Choroid plexus epithelial cell (primary cell): ENCODE measurements at regions not wholly inside any gene's neighbourhood (a gene's known extent, or its start where the extent isn't known, plus 50 kb on each side); places are given as distances from the start of the nearest gene placed in this dataset.

Source experiments
- DNase-seq: peaks from one replicate; pipeline ENCODE4 v3.0.0-alpha.2; 2010; ENCODE audit warnings: low read depth
- H3K4me3 ChIP-seq: 2 replicates; pipeline ENCODE4 v1.5.1; 2011; ENCODE audit warnings: low read depth, mild to moderate bottlenecking, control low read depth, low read length, moderate library complexity
- TF ChIP-seq, protein P1 (sequence below): conservative IDR thresholded peaks from 2 replicates; pipeline ENCODE4 v1.5.1; 2011; ENCODE audit warnings: low read depth, mild to moderate bottlenecking, control low read depth, inconsistent platforms, low read length, moderate library complexity

DNA sequence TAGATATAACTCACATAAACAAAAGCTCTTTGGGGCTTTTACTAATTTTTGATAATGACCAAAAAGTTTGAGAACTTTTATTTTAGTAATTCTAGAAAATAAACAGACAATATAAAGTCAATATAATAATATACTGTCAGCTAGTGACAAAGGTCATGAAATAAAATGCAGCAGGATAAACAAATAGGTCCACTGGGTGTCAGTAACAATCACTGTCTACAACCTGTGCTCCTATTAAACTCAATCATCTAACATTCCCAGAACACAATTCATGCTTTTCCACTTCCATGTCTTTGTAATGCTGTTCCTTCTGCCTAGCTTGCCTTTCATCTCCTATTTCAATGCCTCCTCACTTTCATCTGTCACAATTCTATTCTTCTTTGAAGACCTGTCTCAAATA is 186.1 kb downstream of the GIPC2 start:
- no peak for DNase-seq
- TF ChIP-seq, protein P1, sequence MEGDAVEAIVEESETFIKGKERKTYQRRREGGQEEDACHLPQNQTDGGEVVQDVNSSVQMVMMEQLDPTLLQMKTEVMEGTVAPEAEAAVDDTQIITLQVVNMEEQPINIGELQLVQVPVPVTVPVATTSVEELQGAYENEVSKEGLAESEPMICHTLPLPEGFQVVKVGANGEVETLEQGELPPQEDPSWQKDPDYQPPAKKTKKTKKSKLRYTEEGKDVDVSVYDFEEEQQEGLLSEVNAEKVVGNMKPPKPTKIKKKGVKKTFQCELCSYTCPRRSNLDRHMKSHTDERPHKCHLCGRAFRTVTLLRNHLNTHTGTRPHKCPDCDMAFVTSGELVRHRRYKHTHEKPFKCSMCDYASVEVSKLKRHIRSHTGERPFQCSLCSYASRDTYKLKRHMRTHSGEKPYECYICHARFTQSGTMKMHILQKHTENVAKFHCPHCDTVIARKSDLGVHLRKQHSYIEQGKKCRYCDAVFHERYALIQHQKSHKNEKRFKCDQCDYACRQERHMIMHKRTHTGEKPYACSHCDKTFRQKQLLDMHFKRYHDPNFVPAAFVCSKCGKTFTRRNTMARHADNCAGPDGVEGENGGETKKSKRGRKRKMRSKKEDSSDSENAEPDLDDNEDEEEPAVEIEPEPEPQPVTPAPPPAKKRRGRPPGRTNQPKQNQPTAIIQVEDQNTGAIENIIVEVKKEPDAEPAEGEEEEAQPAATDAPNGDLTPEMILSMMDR, result no peak
- H3K4me3 ChIP-seq, result no peak overlapping the region

- no peak overlapping the region for H3K4me3 ChIP-seq
- TF ChIP-seq, protein P1, result no peak
- DNase-seq, result no peak
Measured at GRCh38 chr1:78232630-78233029, 186.9 kb downstream of the GIPC2 start.

DNA sequence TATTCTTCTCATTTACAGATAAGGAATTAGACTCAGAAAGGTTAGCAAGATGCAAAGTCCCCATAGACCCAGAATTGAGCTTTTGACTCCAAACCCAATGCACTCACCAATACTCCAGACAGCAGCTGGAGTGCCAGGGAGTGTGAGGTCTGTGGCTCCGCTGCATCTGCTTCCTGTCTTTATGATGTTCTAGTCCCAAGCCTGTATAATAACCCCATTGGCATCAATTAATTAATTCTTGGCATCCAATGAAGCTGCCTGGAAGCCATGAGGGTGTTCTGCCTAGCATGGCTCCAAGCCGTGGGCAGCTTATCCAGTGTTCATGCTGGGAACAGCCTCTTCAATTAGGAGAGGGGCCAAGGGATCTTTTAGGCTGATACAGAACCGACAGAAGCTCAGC is 188.7 kb downstream of the GIPC2 start:
- H3K4me3 ChIP-seq, result no peak overlapping the region
- no peak for DNase-seq
- TF ChIP-seq, protein P1, result no peak

DNA sequence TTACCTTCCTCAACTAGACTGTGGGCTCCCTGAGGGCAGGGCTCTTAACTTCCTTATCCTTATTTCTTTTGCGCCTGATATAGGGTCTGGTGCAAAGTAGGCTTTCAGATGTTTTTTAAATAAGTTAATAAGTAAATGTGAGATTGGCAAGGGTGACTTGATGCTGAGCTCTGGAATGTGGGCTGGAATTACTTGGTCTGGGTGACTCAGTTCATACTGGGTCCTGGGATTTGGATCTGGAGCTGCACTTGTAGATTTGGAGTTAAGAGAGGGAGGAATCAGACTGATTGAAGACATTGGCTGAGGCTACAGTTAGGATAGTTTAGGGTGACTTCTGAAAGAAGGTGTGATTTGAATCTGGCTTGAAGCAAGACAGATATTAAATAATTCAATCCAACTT is 190.9 kb downstream of the GIPC2 start:
- TF ChIP-seq, protein P1, result no peak
- DNase-seq, result no peak

DNA sequence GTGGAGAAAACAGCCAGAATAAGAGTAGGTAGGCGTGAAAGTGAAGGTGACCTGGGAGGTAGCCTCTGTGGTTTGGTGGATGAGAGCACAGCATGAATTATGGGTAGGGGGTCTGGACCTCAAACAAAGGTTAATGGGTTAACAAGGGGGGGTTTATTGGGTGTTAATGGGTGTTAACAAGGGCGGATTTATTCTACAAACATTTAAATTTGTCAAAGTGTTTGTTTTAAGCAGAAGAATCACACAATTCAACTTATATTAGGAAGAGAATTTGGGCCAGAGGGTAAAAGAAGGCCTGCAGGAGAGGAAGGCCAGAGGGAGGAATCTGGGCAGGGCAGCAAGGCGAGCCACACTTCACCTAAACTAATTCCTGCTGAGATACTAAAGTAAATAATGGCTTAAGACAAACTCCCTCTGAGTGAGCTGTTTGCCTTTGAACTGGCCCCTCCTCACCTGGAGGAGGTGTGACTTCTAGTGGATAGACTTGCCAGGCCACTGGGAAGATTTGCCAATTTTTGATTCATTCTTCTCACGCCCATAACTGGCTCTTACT is 191.7 kb downstream of the GIPC2 start:
- TF ChIP-seq, protein P1, result no peak
- H3K4me3 ChIP-seq, result no peak overlapping the region
- DNase-seq, result no peak

More for the DNA sequence above, 190.9 kb downstream of the GIPC2 start:
- no peak overlapping the region for H3K4me3 ChIP-seq

GRCh38 chr1:78240191-78240590 is 194.4 kb downstream of the GIPC2 start:
- no peak for DNase-seq
- H3K4me3 ChIP-seq, result no peak overlapping the region
- TF ChIP-seq, protein P1, result no peak

GRCh38 chr1:78240755-78241154 is 195.0 kb downstream of the GIPC2 start:
- DNase-seq, result peak; percentile 61
- TF ChIP-seq, protein P1, result no peak

More at GRCh38 chr1:78240755-78241154, 195.0 kb downstream of the GIPC2 start:
- H3K4me3 ChIP-seq, result no peak overlapping the region
